ENCODE measurements at regions not wholly inside any gene's neighbourhood (a gene's known extent, or its start where the extent isn't known, plus 50 kb on each side); places are given as distances from the start of the nearest gene placed in this dataset.

GRCh38 chr17:79365836-79366770 lies 244.7 kb downstream of the RBFOX3 start:
- no peak for DNase-seq

- DNase-seq: no peak
Measured at GRCh38 chr17:79365351-79365750, 245.5 kb downstream of the RBFOX3 start.

- no peak for DNase-seq
Measured at GRCh38 chr17:79364315-79365094, 246.3 kb downstream of the RBFOX3 start.

- no peak for DNase-seq
Measured at GRCh38 chr17:79363552-79364275, 247.1 kb downstream of the RBFOX3 start.

- DNase-seq: no peak
Measured at GRCh38 chr17:79362772-79363305, 248.0 kb downstream of the RBFOX3 start.

GRCh38 chr17:79361873-79362771 lies 248.7 kb downstream of the RBFOX3 start:
- no peak for DNase-seq

- DNase-seq: no peak
Measured at GRCh38 chr17:79361221-79361734, 249.6 kb downstream of the RBFOX3 start.

GRCh38 chr17:79360196-79360595 lies 250.7 kb downstream of the RBFOX3 start:
- no peak for DNase-seq

- DNase-seq: no peak
Measured at GRCh38 chr17:79356839-79357447, 253.9 kb downstream of the RBFOX3 start.

GRCh38 chr17:79355165-79355564 lies 255.7 kb downstream of the RBFOX3 start:
- DNase-seq: no peak

GRCh38 chr17:79354173-79354820 lies 256.6 kb downstream of the RBFOX3 start:
- DNase-seq: no peak

- no peak for DNase-seq
Measured at GRCh38 chr17:79353548-79353947, 257.3 kb downstream of the RBFOX3 start.

- no peak for DNase-seq
Measured at GRCh38 chr17:79353016-79353415, 257.8 kb downstream of the RBFOX3 start.

- no peak for DNase-seq
Measured at GRCh38 chr17:79350533-79350932, 260.3 kb downstream of the RBFOX3 start.

GRCh38 chr17:79349506-79350400 lies 261.1 kb downstream of the RBFOX3 start:
- DNase-seq: no peak

- DNase-seq: no peak
Measured at GRCh38 chr17:79342376-79342775, 267.8 kb downstream of the ENGASE start.

GRCh38 chr17:79341816-79342215 lies 267.2 kb downstream of the ENGASE start:
- no peak for DNase-seq

GRCh38 chr17:79341222-79341780 lies 266.7 kb downstream of the ENGASE start:
- no peak for DNase-seq
